ENCODE measurements at regions not wholly inside any gene's neighbourhood (a gene's known extent, or its start where the extent isn't known, plus 50 kb on each side); places are given as distances from the start of the nearest gene placed in this dataset.
"Not testable (repeated sequence)": the region's sequence is repeated elsewhere in the genome, so short reads cannot be mapped to it uniquely, and the experiment has no call there.

DNA sequence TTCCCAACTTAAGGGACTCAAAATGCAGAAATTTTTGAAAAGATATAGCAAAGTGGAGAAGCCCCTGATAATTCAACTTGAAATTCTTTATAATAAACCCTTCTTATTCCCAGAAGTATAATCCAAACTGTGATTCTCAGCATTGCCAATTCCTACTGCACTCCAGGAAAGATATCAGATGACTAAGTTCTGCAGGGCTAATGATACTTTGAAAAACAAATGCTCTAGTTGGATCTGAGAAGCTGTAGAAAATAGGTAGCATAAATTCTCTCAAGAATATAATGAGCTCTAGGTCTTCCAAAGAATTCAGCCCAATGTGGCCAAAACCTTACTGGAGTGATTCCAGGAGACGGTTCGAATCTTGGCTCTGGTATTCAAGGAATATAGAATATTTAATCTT lies 294.0 kb upstream of the PTBP2 start:
- DNase-seq (ENCODE audit: low spot score), result no peak

DNA sequence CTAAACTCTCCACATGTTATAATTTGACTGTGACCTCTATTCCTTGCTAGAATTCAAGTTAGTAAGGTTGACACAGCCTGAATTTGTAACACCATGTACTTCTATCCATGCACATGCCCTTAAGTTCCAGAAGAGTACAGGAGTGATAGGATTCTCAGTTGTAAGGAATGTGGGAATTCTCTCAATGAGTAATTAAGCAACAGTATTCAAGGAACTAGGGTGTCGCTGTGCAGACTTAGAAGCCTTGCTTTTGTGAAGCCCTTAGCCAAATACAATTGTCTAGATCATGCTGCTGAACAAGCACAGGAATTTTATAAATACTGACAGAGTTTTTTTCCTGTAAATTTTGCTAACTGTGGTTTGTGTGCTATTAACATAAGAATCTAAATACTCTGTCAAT lies 276.3 kb upstream of the PTBP2 start:
- no peak for DNase-seq (ENCODE audit: low spot score)

- DNase-seq (ENCODE audit: low spot score), result no peak
Measured at GRCh38 chr1:96464066-96464465, 257.5 kb upstream of the PTBP2 start.

GRCh38 chr1:96464522-96464921 lies 257.1 kb upstream of the PTBP2 start:
- no peak for DNase-seq (ENCODE audit: low spot score)

DNA sequence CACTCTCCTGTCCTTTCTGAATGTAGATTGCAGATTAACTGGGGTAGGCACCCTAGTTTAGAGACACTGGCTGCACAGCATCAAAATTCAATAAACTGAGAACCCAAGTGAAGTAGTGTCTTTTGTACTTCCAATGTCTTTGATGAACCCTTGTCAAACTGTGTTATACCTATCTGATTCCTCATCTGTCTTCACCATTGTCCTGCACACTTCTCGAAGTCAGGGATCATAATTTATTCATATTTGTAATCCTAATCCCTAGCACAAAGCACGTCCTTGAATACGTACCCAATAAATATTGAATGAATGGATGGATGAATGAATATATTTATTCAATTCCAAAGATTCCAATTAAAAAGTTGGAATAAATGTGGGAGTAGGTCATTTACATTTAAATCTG lies 256.6 kb upstream of the PTBP2 start:
- DNase-seq (ENCODE audit: low spot score), result no peak

DNA sequence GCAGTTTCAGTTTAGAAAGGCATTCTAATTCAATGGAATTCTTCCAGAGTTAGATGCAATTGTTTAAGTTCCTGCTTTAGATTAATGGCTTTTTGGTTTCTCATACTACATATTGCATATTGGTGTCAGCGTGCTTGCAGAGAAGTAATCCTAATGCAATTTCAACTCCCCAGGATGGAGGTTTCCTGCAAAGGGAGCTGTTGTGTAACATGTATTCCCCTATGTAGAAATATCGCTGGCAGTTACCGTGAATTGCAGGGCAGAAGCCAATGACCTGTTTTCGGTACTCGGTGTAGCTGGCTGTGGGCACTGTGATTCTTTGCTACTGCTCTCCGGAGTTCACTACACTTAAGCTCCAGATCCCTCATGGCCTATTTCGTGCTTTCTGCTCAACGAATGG lies 256.1 kb upstream of the PTBP2 start:
- DNase-seq (ENCODE audit: low spot score), result no peak

- no peak for DNase-seq (ENCODE audit: low spot score)
Measured at GRCh38 chr1:96466842-96467241, 254.7 kb upstream of the PTBP2 start.

DNA sequence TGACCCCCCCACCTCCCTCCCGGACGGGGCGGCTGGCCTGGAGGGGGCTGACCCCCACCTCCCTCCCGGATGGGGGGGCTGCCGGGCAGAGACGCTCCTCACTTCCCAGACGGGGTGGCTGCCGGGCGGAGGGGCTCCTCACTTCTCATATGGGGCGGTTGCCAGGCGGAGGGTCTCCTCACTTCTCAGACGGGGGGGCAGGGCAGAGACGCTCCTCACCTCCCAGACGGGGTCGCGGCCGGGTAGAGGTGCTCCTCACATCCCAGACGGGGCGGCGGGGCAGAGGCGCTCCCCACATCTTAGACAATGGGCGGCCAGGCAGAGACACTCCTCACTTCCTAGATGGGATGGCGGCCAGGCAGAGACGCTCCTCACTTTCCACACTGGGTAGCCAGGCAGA lies 251.9 kb upstream of the PTBP2 start:
- not testable (repeated sequence) for DNase-seq (ENCODE audit: low spot score)

DNA sequence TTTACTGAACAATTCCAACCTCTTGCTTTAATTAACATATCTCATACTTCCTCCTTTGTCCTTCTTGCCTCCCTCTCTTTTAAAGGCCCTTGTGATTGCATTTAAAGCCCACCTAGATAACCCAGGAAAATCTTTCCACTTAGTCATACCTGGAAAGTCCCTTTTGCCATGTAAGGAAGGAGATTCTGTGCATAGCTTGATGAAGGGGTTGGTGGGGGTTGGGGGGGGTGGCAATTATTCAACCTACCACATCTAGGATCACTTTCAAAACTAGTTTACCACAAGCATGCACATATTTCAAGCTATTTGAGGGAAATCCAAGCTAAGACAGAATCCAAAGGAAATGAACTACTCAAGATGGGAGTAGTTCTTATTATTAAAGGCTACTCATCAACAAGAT lies 249.1 kb upstream of the PTBP2 start:
- no peak for DNase-seq (ENCODE audit: low spot score)

DNA sequence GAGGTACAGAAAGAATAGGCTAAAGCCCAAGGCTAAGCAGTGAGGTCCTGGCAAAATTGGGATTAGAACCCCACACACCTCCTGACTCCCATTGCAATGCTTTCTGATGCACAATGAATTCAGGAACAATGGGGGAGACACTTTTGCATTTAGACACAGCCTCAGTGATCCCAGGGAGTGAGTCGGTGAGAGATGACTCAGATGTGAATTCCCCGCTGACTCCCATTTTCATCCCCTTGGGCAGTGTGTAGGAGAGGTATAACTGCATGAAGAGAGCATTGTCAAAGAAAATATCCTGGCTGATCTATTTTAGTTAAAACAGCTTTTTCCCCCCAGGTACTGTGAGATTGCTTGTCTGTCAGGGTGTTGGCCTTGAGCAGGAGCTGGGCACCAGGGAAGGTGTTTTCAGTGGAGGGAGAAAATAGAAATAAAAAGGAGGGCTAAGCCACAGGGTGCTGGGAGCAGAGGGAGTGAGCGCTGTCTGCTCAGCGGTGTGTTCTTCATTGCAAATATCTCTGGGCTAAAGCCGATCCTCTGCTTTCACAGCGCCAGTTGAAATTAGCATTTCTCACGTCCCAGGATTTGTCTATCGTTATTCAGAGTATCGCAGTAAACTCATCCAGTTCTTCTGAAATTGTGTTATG lies 247.7 kb upstream of the PTBP2 start:
- DNase-seq (ENCODE audit: low spot score), result no peak

DNA sequence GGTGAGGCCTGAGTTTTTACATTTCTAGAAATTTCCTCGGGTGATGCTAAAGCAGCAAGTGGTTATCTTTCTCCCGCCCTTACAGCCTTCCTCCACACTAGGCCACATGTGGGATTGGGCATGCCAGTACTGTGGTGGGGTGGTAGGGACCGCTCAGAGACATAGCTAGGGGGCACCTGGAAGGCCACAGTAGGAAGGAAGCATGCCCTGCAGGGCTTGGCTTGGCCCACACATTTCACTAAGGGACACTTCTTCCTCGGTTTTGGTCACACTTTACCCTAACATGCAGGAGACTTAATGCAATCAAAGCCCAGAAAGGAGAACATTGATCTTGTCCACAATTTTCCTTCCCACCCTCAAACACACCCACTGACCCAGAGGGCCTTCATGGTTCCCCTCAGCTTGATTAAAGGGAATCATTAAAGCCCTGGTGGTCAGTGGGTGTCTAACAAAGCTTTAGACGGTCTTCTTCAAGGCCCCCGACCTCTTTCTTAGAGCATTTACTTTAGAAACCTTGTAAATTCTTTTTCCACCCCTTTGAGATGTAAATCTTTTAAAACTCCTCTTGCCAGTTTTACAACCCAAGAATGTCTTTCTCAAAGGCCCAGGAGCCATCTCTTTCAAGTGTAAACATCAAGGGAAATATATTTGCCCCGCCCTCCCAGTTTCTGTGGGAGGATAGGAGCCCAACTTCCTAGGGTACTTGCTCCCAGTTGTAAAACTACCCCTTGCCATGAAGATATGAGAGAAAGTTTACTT lies 246.4 kb upstream of the PTBP2 start:
- DNase-seq (ENCODE audit: low spot score), result peak; percentile 45

GRCh38 chr1:96475903-96476302 lies 245.7 kb upstream of the PTBP2 start:
- DNase-seq (ENCODE audit: low spot score), result no peak

DNA sequence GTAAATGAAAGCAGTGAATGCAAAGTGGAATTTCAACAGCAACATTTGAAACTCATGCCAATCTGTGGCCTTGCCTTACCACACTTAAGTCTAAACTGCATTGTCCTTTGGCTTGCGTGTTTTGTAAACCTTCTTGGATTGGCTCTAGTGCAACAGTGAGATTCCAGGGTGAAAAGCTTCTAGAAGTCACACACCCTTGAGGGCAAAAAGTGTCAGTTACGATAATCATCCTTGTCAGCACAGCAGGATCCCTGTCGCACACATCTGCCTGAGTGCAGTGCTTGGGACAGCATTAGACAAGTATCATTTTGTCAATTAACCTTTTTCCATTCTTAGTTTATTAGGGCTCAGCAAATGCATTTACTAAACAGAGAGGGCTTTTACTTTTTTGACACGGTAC lies 243.4 kb upstream of the PTBP2 start:
- DNase-seq (ENCODE audit: low spot score), result no peak

- no peak for DNase-seq (ENCODE audit: low spot score)
Measured at GRCh38 chr1:96481409-96481808, 240.2 kb upstream of the PTBP2 start.

DNA sequence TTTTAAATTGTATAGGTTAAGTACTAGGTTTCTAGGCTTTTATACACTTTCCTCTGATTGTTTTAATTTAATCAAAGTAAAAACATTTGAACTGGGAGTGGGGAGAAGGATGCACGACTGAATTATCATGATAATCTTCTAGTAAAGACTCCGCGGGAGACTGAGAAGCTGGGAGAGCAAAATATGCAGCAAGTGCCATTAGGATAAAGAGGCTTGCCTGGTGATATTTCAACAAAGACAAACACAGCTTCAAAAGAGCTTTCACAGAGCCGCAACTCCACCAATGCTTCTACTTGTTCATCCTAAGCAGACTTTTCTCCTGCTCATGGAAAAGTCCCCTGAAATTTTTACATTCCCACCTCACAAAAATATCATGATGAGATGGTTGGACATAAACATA lies 239.0 kb upstream of the PTBP2 start:
- peak; percentile 21 for DNase-seq (ENCODE audit: low spot score)

- DNase-seq (ENCODE audit: low spot score), result peak; percentile 27
Measured at GRCh38 chr1:96487394-96487793, 234.2 kb upstream of the PTBP2 start.

GRCh38 chr1:96487971-96488370 lies 233.6 kb upstream of the PTBP2 start:
- DNase-seq (ENCODE audit: low spot score), result no peak

DNA sequence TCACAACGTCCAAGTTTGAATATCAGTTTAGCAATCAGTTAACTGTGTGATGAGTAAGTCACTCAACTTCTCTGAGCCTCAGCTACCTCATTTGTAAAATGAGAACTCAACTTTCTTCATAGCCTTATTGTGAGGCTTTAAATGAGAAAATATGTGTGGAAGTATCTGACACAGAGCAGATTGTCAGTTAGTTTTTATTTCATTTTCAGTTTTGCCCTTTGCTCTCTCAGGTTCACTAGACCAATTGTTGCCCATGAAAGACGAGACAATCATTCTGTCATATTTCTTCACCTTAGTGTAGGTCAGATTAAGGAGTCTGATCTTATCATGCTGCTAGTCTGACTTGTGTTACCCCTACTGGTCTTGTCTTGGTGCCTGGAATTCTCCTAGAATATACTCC lies 232.8 kb upstream of the PTBP2 start:
- no peak for DNase-seq (ENCODE audit: low spot score)

DNA sequence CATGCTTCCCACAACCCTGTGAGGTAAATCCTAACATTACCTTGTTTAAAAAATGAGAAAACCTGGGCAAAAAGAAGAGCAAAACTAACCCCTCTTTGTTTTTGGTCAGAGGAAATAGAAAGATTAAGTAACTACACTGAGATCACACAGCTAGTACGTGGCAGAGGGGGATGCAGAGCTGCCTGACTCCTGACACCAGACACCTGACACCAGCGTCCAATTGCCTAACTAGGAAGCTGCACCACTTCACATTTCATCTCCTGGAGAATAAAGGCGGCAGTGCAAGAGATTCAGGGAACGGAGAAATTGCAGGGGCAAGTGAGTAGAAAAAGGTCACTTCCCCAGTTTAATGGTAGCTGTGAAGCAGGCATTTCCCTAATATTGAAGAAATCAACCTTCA lies 229.3 kb upstream of the PTBP2 start:
- peak; percentile 31 for DNase-seq (ENCODE audit: low spot score)

DNA sequence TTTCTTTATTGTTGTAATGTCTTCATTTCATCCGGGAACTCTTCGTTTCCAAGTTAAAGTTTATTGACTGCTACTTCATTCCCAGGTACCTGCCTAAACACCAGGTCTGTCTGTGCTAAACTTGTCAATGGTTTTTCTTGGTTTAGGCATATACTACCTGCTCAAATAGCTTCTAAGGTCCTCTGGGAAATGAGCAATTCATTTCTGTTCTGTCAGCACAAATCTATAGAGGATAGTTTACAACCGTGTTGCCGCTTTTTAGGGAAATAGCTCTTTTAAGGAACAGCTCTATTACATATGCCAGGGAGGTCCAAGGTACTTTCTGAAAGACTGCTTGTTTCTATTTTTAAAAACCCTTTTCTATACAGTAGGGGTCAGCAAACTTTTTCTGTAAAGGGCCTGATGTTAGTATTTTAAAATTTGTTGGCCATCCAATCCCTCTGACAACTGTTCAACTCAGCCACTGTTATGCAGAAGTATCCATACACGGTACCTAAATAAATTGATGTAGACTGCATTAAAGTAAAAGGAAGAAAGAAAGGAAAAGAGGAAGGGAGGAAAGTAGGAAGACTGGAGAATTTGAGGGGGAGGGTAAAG lies 222.7 kb upstream of the PTBP2 start:
- no peak for DNase-seq (ENCODE audit: low spot score)

- no peak for DNase-seq (ENCODE audit: low spot score)
Measured at GRCh38 chr1:96508233-96508632, 213.4 kb upstream of the PTBP2 start.

DNA sequence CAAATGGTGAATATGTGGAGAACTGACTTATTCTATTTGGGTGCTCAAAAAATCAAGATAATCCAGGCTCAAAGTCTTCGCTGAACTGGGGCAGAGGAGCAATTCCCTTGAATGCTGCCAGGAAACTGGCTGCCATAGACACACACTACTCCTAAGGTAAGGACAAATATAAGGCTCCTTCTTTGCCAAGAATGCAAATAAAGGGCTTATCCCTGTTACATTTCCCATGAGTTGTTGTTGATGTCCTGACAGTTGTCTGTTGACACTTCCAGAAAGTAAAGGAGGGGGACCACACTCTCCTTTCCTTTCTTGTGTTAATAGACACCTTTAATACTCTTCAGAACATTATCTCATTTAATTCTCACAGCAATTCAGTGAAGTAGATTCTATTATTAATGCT lies 212.2 kb upstream of the PTBP2 start:
- no peak for DNase-seq (ENCODE audit: low spot score)

GRCh38 chr1:96509951-96510350 lies 211.6 kb upstream of the PTBP2 start:
- DNase-seq (ENCODE audit: low spot score), result no peak

GRCh38 chr1:96510391-96510790 lies 211.2 kb upstream of the PTBP2 start:
- no peak for DNase-seq (ENCODE audit: low spot score)

Measured in iPS-NIHi11 (cell line).